Heart left ventricle (tissue), 16 donors: ENCODE measurements at regions not wholly inside any gene's neighbourhood (a gene's known extent, or its start where the extent isn't known, plus 50 kb on each side); places are given as distances from the start of the nearest gene placed in this dataset.

Source experiments
- ATAC-seq, 4 donors: fragments of 200-7000 bp; cut with Tn5 transposase; one replicate each; pipeline ENCODE4 v1.9.1; 2020 to 2022; ENCODE audit warnings: moderate library complexity in 4 of 4, mild to moderate bottlenecking in 3 of 4, moderate number of reproducible peaks in 1 of 4
- DNase-seq, 5 donors: peaks; one replicate each; pipeline ENCODE4 v3.0.0-alpha.2; 2020
- H3K27ac ChIP-seq, 12 donors: fragments of 200-600 bp; sonication (generic) in 4 of 12; one replicate each; pipeline versions ENCODE4 v1.5.0 to v1.8.0; 2016 to 2022; ENCODE audit warnings: mild to moderate bottlenecking in 2 of 12
- H3K27me3 ChIP-seq, 9 donors: fragments of 200-600 bp; sonication (generic) in 2 of 9; one replicate each; pipeline versions ENCODE4 v1.5.1 to v1.8.0; 2016 to 2022; ENCODE audit warnings: mild to moderate bottlenecking in 3 of 9
- H3K36me3 ChIP-seq, 9 donors: fragments of 200-600 bp; sonication (generic) in 2 of 9; one replicate each; pipeline versions ENCODE4 v1.5.0 to v1.8.0; 2018 to 2022; ENCODE audit warnings: mild to moderate bottlenecking in 2 of 9
- H3K4me1 ChIP-seq, 12 donors: fragments of 200-600 bp; sonication (generic) in 4 of 12; one replicate each; pipeline versions ENCODE4 v1.5.0 to v1.8.0; 2016 to 2022; ENCODE audit warnings: mild to moderate bottlenecking in 3 of 12
- H3K4me3 ChIP-seq, 12 donors: fragments of 200-600 bp; sonication (generic) in 4 of 12; one replicate each; pipeline versions ENCODE4 v1.5.0 to v1.8.0; 2017 to 2022; ENCODE audit warnings: mild to moderate bottlenecking in 9 of 12, moderate library complexity in 4 of 12
- H3K9me3 ChIP-seq, 12 donors: fragments of 200-600 bp; sonication (generic) in 4 of 12; one replicate each; pipeline versions ENCODE4 v1.5.0 to v1.8.0; 2016 to 2022; ENCODE audit warnings: mild to moderate bottlenecking in 1 of 12
- CTCF ChIP-seq, 12 donors: fragments of 200-600 bp; sonication (generic) in 4 of 12; IDR thresholded peaks; one replicate each; pipeline versions ENCODE4 v1.5.0 to v1.8.0; 2018 to 2022; ENCODE audit warnings: antibody characterized with exemption in 12 of 12, mild to moderate bottlenecking in 5 of 12
- POLR2A ChIP-seq, 2 donors: fragments of 450-650 bp; IDR thresholded peaks; one replicate each; pipeline ENCODE4 v1.6.1; 2017; ENCODE audit warnings: antibody characterized with exemption in 2 of 2, mild to moderate bottlenecking in 2 of 2, moderate library complexity in 2 of 2
- WGBS, 4 donors: extraction: QIAGEN DNeasy Blood & Tissue Kit in 2 of 4; methylation state at CpG; one replicate each; pipeline versions ENCODE4 v1.1.5 to v1.1.7; 2013 to 2018; 5-methylcytosine and 5-hydroxymethylcytosine counted together
- intact Hi-C, 10 donors: fragments of 100-400 bp; cut with DNase I; formaldehyde crosslinking; loops; one replicate each; pipeline versions ENCODE4 v1.11.1 to v1.14.2; 2022
- donor health status: ischemic (EF 13 %, LVEDD 7.1; RV severe dilation, severe dysfunction).
- donor health status: healthy with polysubstance abuse.
- donor health status: DM: no; HTN: yes; CAD: no.
- donor health status: DM: no; HTN: no; CAD: no.
- donor health status: ischemic (EF 25% LVEDD 6.9; RV normal size, moderate dysfunction).
- donor health status: ischemic (EF 25% LVEDD 5.7; RV mildly dilated, moderate dysfunction).
- donor health status: healthy.
- donor health status: DM: yes; HTN: yes; CAD: no.
- donor health status: ischemic (EF 35%, LVEDD 5.7; RV mildly dilated, moderate dysfunction).
- donor health status: nonischemic (EF 11% LVEDD 7.7; RV severe dilation, severe dysfunction).
- donor health status: DM: yes; HTN: yes; CAD: no.
- donor health status: PGD.
- donor health status: ischemic (EF 29% LVEDD 5.4; RV normal size, mild dysfunction).
- donor health status: nonischemic (EF 23%, LVEDD 6.1; RV moderate dilation, normal function).

- Histone ChIP-seq H3K9me3 (no peaks in the 10 kb centered on the region), H3K27ac (no peak overlapping the region), H3K27me3 (no peaks in the 10 kb centered on the region), H3K4me3 (no peak overlapping the region), H3K4me1 (no peaks in the 10 kb centered on the region), H3K36me3 (no peaks in the 10 kb centered on the region)
- DNase-seq (no peak), ATAC-seq (no peak)
- intact Hi-C loops: no loop called here
- 91 to 92% (median 92%) methylated on average over 5 of the region's 5 CpGs for WGBS, 4 donors
- TF ChIP-seq POLR2A (IDR thresholded peaks at IDR 0.05) (no peak), CTCF (IDR thresholded peaks at IDR 0.05) (no peak)
Observed at GRCh38 chr7:10799475-10799874, 174.2 kb upstream of the PHF14 start.

GRCh38 chr7:10802011-10802410, 171.7 kb upstream of the PHF14 start:
- H3K36me3 ChIP-seq: no peaks in the 10 kb centered on the region
- no peak overlapping the region for H3K4me3 ChIP-seq
- no peak overlapping the region for H3K27ac ChIP-seq
- ATAC-seq (no peak), DNase-seq (no peak)
- H3K9me3 ChIP-seq: no peaks in the 10 kb centered on the region
- WGBS, 4 donors: 76 to 81% (median 77%) methylated on average over 4 of the region's 4 CpGs
- H3K27me3 ChIP-seq: no peaks in the 10 kb centered on the region
- intact Hi-C loops: no loop called here
- no peaks in the 10 kb centered on the region for H3K4me1 ChIP-seq
- TF ChIP-seq POLR2A (IDR thresholded peaks at IDR 0.05) (no peak), CTCF (IDR thresholded peaks at IDR 0.05) (no peak)

GRCh38 chr7:10802526-10802925, 171.1 kb upstream of the PHF14 start:
- no peaks in the 10 kb centered on the region for H3K9me3 ChIP-seq
- DNase-seq: no peak
- no peaks in the 10 kb centered on the region for H3K4me1 ChIP-seq
- intact Hi-C loops: no loop called here
- TF ChIP-seq CTCF (IDR thresholded peaks at IDR 0.05) (no peak), POLR2A (IDR thresholded peaks at IDR 0.05) (no peak)
- H3K36me3 ChIP-seq: no peaks in the 10 kb centered on the region
- no peak overlapping the region for H3K4me3 ChIP-seq
- WGBS, 4 donors: 68 to 84% (median 83%) methylated on average over 2 of the region's 2 CpGs
- H3K27me3 ChIP-seq: no peaks in the 10 kb centered on the region
- peak in 1 of 4 donors; percentile 50 for ATAC-seq
- H3K27ac ChIP-seq: no peak overlapping the region

- DNase-seq: no peak
- TF ChIP-seq CTCF (IDR thresholded peaks at IDR 0.05) (no peak), POLR2A (IDR thresholded peaks at IDR 0.05) (no peak)
- Histone ChIP-seq H3K36me3 (no peaks in the 10 kb centered on the region), H3K27ac (no peak overlapping the region), H3K27me3 (no peaks in the 10 kb centered on the region), H3K9me3 (no peaks in the 10 kb centered on the region), H3K4me3 (no peak overlapping the region), H3K4me1 (no peaks in the 10 kb centered on the region)
- WGBS, 4 donors: 63 to 67% (median 66%) methylated on average over 4 of the region's 4 CpGs
- ATAC-seq: no peak
- intact Hi-C loops: no loop called here
Observed at GRCh38 chr7:10803720-10804119, 170.0 kb upstream of the PHF14 start.
